ENCODE measurements at regions not wholly inside any gene's neighbourhood (a gene's known extent, or its start where the extent isn't known, plus 50 kb on each side); places are given as distances from the start of the nearest gene placed in this dataset.

DNA sequence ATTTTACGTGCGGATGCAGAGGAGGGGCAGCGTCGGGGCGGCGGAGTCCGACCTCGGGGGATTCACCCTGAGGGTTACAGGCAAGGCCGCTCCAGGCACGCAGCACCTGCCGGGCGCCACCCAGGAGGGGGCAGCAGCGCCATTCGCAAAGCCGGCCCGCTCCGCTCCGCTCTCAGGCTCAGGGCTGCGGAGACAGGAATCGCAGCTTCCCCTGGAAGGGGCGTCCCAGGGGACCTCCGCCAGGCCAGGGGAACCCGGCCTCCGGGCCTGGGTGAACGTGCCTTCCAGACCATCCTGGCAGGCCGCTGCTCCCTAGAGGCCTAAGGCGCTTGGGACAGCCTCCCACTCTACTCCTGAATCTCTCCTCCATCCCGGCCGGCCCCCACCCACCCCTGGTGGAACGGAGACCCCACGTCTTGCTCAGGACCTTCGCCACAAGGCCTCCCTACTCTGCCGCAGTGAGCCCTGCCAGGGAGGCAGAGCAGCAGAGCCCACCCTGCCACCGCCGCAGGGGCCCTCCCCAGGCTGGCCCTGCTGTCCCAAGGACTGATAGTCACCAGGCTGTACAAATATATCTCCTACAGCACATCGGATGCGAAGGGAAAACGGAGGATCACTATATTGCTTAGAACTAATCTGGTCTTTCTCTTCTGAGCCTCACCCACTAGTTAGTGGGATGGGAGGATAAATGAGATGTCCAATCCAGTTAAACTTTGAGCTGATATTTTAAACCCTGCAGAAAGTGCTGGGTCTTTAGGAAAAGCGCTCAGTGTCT, 115.0 kb downstream of the SMIM20 start:
- Histone ChIP-seq H3K9ac (ENCODE audit: low read length) (no peak overlapping the region), H4K20me1 (ENCODE audit: insufficient read depth, low read length) (no peaks in the 10 kb centered on the region), H3K9me3 (ENCODE audit: low read length) (no peaks in the 10 kb centered on the region), H3K4me3 (ENCODE audit: low read depth, low read length, poor library complexity, severe bottlenecking) (no peak overlapping the region), H3K9me2 (ENCODE audit: low read depth, low read length) (no peaks in the 10 kb centered on the region), H3K27me3 (ENCODE audit: insufficient read depth, low read length) (no peaks in the 10 kb centered on the region), H3K4me2 (ENCODE audit: low read length) (no peak overlapping the region; the same call in 1 of the 2 replicates), H2AFZ (ENCODE audit: low read length) (no peak overlapping the region), H3K27ac (ENCODE audit: low read depth, low read length, poor library complexity, severe bottlenecking) (no peak overlapping the region), H3F3A (ENCODE audit: insufficient read depth, low read length) (no peaks in the 10 kb centered on the region), H3K4me1 (ENCODE audit: insufficient read depth, low read length, severe bottlenecking) (no peaks in the 10 kb centered on the region), H3K36me3 (ENCODE audit: insufficient read depth, low read length) (no peaks in the 10 kb centered on the region), H3K79me2 (ENCODE audit: insufficient read depth, low read length) (no peaks in the 10 kb centered on the region)
- no peak for TF ChIP-seq EZH2 (IDR thresholded peaks at IDR 0.05; ENCODE audit: borderline replicate concordance, low read length)
- TF ChIP-seq, protein P1, sequence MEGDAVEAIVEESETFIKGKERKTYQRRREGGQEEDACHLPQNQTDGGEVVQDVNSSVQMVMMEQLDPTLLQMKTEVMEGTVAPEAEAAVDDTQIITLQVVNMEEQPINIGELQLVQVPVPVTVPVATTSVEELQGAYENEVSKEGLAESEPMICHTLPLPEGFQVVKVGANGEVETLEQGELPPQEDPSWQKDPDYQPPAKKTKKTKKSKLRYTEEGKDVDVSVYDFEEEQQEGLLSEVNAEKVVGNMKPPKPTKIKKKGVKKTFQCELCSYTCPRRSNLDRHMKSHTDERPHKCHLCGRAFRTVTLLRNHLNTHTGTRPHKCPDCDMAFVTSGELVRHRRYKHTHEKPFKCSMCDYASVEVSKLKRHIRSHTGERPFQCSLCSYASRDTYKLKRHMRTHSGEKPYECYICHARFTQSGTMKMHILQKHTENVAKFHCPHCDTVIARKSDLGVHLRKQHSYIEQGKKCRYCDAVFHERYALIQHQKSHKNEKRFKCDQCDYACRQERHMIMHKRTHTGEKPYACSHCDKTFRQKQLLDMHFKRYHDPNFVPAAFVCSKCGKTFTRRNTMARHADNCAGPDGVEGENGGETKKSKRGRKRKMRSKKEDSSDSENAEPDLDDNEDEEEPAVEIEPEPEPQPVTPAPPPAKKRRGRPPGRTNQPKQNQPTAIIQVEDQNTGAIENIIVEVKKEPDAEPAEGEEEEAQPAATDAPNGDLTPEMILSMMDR (IDR thresholded peaks at IDR 0.05; ENCODE audit: low read length): peak; percentile 52; the same call in 1 of the 2 replicates

DNA sequence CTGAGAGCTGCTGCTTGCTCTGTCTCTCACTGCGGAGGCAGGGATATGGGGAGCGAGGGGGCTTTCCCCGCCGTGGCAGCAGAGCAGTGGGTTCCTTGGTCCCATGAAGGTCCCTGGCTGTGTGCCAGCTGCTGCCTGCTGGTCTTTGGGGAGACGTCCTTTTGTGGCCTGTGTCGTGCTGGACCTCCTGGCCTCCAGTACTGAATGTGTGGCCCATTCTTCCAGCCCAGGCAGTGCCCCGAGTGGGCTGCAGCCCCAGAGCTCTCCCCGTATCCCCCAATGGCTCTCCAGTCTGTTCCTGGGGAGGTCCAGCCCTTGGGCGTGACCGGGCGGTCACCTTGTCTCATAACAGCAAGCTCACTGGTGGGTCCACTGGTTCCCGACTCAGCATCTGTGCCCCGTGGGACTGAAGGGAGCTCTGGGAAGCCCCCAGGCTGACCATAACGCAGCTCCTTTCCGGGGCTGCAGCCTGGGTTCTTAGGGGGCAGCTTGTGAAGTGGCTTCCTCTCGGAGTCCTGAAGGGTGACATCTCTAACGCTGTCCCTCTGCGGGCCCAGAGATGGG, 115.6 kb downstream of the SMIM20 start:
- no peaks in the 10 kb centered on the region for H3K79me2 ChIP-seq (ENCODE audit: insufficient read depth, low read length)
- H3K9me2 ChIP-seq (ENCODE audit: low read depth, low read length): no peaks in the 10 kb centered on the region
- H3K36me3 ChIP-seq (ENCODE audit: insufficient read depth, low read length): no peaks in the 10 kb centered on the region
- no peak for TF ChIP-seq EZH2 (IDR thresholded peaks at IDR 0.05; ENCODE audit: borderline replicate concordance, low read length)
- TF ChIP-seq, protein P1 (IDR thresholded peaks at IDR 0.05; ENCODE audit: low read length): no peak
- H3K4me1 ChIP-seq (ENCODE audit: insufficient read depth, low read length, severe bottlenecking): no peaks in the 10 kb centered on the region
- no peaks in the 10 kb centered on the region for H4K20me1 ChIP-seq (ENCODE audit: insufficient read depth, low read length)
- H3F3A ChIP-seq (ENCODE audit: insufficient read depth, low read length): no peaks in the 10 kb centered on the region
- H3K27ac ChIP-seq (ENCODE audit: low read depth, low read length, poor library complexity, severe bottlenecking): no peak overlapping the region
- H3K9ac ChIP-seq (ENCODE audit: low read length): no peak overlapping the region
- no peaks in the 10 kb centered on the region for H3K9me3 ChIP-seq (ENCODE audit: low read length)
- H3K4me3 ChIP-seq (ENCODE audit: low read depth, low read length, poor library complexity, severe bottlenecking): no peak overlapping the region
- H3K27me3 ChIP-seq (ENCODE audit: insufficient read depth, low read length): no peaks in the 10 kb centered on the region
- H2AFZ ChIP-seq (ENCODE audit: low read length): no peak overlapping the region
- H3K4me2 ChIP-seq (ENCODE audit: low read length): no peak overlapping the region

DNA sequence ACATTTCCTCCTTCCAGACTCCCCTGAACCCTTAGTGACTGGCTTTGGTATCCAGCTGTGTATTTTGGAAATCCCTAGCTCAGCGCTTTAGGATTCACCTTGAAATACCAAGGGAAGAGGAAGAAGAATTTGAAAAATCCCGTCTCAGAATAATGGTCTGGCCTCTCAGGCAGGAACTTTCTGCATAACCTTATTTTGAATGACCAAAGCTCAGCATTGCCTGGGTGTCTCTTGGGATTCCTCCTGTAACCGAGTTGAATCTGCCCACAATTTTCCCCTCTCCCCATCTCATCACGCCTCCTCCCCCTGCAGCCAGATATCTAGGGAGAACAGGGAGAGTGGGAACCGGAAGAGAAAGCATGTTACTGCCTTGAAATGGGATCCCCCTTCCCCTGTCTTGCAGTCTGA, 116.2 kb downstream of the SMIM20 start:
- TF ChIP-seq, protein P1 (IDR thresholded peaks at IDR 0.05; ENCODE audit: low read length): no peak
- no peak for TF ChIP-seq EZH2 (IDR thresholded peaks at IDR 0.05; ENCODE audit: borderline replicate concordance, low read length)
- Histone ChIP-seq H3K27ac (ENCODE audit: low read depth, low read length, poor library complexity, severe bottlenecking) (no peak overlapping the region), H3K4me3 (ENCODE audit: low read depth, low read length, poor library complexity, severe bottlenecking) (no peak overlapping the region), H3K9me2 (ENCODE audit: low read depth, low read length) (no peaks in the 10 kb centered on the region), H3K9me3 (ENCODE audit: low read length) (no peaks in the 10 kb centered on the region), H3K4me1 (ENCODE audit: insufficient read depth, low read length, severe bottlenecking) (no peaks in the 10 kb centered on the region), H3K36me3 (ENCODE audit: insufficient read depth, low read length) (no peaks in the 10 kb centered on the region), H3K27me3 (ENCODE audit: insufficient read depth, low read length) (no peaks in the 10 kb centered on the region), H3K9ac (ENCODE audit: low read length) (no peak overlapping the region), H4K20me1 (ENCODE audit: insufficient read depth, low read length) (no peaks in the 10 kb centered on the region), H3F3A (ENCODE audit: insufficient read depth, low read length) (no peaks in the 10 kb centered on the region), H2AFZ (ENCODE audit: low read length) (no peak overlapping the region), H3K79me2 (ENCODE audit: insufficient read depth, low read length) (no peaks in the 10 kb centered on the region), H3K4me2 (ENCODE audit: low read length) (no peak overlapping the region)

Measured in OCI-LY1 (cell line).